COLO829 (cell line): ENCODE measurements at regions not wholly inside any gene's neighbourhood (a gene's known extent, or its start where the extent isn't known, plus 50 kb on each side); places are given as distances from the start of the nearest gene placed in this dataset.
"Not testable (repeated sequence)": the region's sequence is repeated elsewhere in the genome, so short reads cannot be mapped to it uniquely, and the experiment has no call there.

Experiments used
- DNase-seq: peaks from one replicate; pipeline ENCODE4 v3.0.0; 2012; ENCODE audit warnings: low spot score

DNA sequence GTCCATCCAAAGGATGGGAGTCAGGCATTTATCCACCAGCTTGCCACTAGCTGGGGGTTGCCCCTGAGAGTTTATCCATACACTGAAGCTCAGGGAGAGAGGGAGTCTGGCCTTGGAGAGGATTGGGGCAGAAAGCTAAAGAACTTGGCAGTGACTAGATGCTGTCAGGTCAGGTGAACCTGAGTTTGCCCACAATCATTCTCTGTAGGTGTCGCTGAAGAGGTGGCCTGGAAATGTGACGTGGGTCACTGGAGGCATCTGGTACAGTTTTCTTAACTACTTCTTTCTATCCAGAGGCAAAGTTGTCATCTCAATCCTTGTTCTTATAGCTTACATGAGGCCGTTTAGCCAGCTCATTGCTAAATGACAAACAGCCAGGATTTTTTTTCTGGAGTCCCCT is 298.0 kb upstream of the CTNNB1 start:
- DNase-seq: no peak

- DNase-seq: no peak
These were observed 297.5 kb upstream of the CTNNB1 start for GRCh38 chr3:40901796-40902195.

- not testable (repeated sequence) for DNase-seq
These were observed 291.3 kb upstream of the CTNNB1 start for GRCh38 chr3:40907907-40908465.

- no peak for DNase-seq
These were observed 290.7 kb upstream of the CTNNB1 start for GRCh38 chr3:40908612-40909011.

- no peak for DNase-seq
These were observed 288.0 kb upstream of the CTNNB1 start for GRCh38 chr3:40911264-40911663.

DNA sequence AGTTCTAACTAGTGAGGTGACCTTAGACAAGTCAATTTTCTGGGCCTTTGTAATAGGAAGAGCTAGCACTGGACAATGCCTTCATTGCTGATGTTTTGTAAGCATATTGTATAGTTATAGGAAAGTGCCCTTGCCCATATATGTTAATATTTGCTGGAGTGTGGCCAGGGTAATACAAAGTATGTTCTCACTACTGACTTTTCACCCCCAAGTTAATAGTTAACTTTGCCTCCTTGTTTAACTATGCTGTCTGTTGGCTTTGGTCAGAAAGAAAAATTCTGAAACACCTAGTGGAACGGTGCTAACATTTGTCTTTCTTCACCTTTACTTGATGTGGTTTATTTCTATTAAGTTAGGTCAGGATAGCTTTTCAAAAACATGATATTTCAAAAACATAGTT is 287.4 kb upstream of the CTNNB1 start:
- DNase-seq: no peak

DNA sequence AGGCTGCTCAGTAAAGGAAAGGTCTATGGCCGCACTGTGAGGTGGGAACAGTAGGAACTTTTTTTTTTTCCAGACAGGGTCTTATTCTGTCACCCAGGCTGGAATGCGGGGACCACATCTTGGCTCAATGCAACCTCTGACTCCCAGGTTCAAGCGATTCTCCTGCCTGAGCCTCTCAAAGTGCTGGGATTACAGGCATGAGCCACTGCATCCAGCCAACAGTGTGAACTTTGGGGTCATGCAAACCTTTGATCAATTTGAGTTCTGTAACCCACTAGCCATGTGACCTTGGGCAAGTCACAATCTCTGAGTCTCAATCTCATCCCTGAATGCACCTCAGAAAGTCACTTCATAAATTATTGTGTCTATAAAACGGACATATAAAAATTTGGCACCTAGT is 286.8 kb upstream of the CTNNB1 start:
- DNase-seq: no peak

DNA sequence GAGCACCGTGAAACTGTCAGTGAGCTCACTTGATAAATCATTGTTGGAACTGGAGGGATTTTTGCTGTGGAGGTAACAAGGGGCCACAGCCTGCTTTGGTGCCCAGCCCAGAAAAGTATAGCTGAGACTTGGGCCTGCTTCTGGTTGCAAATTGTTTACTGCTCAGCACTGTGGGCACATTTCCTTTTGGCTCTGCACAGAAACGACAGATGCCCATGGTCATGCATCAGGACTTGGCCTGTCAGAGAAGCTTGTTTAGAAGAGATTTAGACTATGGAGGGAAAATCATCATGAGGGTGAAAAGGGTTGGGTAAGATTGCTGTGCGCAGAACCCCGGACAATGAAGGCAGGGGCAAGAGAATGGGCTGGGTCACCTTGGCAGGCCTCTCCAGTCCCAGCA is 286.1 kb upstream of the CTNNB1 start:
- no peak for DNase-seq

DNA sequence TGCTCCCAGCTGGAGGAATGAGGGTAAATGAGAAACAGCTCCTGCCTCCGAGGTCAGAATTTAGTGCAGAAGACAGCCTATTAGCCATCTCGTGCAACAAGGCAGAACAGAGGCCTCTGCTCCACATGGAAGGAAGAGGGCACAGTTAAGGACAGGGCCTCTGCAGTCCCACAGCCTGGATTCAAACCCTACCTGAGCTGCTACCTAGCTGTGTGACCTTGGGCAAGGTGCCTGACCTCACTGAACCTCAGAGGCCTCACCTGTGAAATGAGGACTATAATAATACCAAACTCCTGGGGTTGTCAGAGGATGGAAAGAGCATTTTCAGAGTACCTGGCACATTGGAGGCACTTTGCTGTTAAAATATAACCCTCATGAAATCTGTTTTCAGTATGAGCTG is 285.7 kb upstream of the CTNNB1 start:
- no peak for DNase-seq

DNA sequence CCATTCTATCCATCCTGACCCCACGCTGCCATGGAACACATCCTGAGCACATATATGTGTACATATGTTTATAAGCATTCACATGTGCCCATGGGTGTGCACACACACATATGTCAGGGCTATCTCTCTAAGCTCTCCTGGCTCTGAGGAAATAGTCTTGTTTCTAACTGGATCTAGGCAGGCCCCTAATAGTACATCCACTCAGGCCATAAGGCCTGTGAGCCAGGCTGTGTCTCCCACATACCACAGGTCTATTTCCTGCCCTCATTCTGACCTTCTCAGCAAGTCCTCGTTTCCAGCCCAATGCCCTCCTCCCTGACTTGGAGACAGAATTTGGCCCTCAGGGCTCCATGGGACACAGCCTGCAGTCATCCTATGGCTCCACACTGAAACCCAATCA is 284.8 kb upstream of the CTNNB1 start:
- no peak for DNase-seq

DNA sequence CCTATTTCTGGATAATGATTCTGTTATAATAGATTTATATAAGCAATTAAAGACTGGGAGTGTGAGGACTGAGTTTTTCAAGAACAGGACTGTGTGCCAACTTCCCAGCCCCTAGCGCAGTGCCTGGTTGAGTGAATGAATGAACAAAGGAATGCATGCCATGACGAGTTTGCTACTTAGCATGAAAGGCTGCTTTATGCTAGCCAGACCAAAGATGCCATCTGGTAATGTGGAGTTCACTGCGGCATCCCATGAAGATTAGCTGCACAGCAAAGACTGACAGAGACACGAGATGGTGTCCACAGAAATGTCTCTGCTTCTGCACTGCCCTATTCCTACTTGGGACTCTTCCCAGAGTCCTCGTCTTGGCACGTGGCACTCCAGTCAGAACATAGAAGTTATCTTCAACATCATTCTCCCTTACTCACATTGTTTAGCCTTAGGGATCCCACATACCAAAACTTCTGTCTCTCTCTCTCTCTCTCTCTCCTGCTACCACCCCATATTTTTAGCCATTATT is 283.9 kb upstream of the CTNNB1 start:
- peak; percentile 93 for DNase-seq

DNA sequence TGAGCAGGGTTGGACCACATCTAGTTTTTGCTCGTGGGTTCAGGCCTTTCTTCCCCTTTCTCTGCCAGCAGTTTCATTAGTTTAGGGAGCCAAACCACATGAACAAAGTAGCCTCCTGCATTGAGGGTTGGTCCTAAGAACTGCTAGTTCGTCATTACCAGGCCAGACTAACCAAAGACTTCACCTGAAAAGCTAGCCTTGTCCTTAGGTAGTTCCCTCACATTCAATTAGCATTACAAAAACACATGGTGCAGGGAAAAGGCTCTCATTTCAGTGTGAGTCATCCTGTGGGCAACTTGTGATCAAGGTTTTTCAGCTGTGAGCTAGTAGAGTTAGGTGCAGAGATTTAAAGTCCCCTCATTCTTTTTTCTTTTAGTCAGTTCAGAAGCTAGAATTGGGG is 279.3 kb upstream of the CTNNB1 start:
- peak; percentile 50 for DNase-seq

DNA sequence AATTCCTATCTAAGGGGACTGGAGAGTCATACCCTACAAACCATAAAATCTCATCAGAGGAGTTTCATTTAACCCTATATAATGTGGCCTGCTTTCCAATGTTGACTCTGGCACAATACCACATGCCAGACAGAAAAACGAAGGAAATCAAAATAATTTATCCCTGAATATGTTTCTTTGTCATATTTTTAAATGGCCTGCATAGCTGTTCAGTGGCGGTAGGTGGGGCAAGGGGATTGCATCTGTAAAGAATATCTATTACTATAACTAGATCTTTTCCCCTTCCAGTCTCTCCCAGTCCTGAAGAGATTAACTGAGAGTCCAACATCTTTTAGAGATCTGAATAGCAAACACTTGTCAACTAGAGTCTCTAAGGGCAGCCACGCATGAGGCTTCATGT is 278.1 kb upstream of the CTNNB1 start:
- DNase-seq: no peak

GRCh38 chr3:40923143-40923542 is 276.2 kb upstream of the CTNNB1 start:
- no peak for DNase-seq

DNA sequence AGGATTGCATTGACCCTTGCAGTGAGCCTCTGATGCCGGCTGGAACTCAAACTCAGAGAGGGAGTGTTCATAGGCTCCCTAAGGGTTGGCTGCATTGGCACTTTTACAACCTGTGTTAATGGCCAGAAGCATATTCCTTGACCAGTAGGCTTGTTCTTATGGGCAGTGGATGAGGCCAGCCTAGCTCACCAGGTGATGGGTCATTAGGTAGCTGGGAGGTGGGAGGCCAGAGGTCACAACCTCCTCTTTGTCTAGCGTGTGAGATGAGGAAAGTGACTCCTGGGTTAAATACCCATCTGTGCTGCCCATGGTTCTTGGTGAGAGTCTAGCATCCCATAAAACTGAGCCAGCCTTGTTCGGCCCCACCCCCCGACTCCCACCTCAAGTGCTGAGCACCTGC is 275.7 kb upstream of the CTNNB1 start:
- no peak for DNase-seq

DNA sequence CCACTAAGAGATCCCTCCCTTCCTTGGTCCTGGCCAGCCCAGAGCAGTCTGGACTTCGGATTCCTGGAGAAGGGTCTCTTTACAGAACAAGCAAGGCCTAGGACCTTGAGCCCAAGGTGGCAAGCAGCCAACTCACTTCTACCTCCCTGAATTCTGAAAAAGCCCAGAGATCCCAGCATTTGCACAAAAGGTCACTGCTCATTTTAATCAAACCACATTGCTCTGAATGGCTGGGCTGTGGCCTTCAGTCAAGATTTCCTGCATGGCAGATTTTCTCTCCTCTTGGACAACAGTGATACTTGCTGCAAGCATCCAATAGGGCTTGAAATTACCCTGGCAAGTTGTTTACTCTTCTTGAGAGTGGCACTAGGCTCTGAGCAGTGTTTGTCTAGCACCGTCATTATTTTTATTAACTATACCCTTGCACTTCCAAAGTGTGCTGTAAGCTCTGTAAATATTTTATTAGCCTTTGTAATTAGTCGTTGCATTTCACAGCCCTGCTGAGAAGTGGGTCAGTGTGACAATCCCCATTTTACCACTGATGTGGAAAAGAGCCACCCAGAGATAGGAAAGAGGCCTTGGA is 274.7 kb upstream of the CTNNB1 start:
- DNase-seq: no peak

DNA sequence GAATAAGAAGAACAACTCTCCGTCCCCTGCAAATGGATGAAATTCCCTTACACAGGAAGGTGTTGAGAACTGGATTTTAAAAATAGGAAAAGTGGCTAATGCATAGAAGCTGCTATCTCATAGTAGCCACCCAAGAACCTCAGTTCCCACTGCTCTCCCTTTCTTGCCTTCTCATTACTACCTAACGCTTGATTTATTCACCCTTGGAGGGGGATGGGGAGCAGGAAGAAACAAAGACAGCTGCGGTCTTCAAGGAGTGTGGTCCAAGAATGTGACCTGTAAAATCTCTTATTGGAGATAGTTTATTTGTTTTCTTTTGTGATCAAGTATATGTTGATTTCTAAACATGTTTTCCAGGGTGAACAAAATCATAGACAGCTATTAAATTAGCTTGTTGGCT is 274.1 kb upstream of the CTNNB1 start:
- DNase-seq: no peak

DNA sequence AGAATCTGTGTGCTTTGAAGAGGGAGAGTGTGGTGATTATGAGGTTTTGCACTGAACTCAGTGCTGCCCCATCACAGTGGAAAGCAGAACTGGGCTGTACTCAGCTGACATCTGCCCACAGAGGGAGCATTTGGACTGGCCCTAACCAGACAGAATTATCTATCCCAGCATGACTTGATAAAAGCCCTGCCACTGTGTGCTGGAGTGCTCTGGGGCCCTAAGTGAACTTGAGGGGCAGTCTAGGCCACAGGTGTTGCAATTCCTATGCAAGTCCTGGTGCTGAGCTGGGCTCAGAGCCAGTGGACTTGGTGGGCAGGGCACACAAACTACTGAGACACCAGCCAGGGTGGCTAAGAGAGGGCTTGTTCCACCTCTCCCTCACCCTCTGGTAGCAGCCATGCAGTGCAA is 269.2 kb upstream of the CTNNB1 start:
- DNase-seq: no peak

DNA sequence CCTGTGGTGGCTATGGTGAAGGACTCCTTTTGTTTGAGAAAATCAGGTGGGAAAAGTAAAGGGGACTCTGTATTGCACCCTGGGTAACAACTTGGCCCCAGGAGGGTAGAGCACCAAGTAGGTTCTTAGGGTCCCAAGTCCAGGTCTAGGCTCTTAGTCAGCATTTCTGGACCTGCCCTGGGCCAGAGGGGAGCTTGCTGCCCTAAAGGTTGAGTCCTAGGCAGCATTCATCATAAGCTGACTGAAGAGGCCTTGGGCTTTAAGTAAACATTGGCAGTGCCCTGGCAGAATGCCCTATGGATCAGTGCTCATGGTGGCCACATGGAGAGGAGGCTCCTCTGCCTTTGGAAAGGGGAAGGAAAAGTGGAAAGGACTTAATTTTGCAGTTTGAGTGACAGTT is 268.5 kb upstream of the CTNNB1 start:
- no peak for DNase-seq

- DNase-seq: no peak
These were observed 260.7 kb upstream of the CTNNB1 start for GRCh38 chr3:40938591-40938990.

DNA sequence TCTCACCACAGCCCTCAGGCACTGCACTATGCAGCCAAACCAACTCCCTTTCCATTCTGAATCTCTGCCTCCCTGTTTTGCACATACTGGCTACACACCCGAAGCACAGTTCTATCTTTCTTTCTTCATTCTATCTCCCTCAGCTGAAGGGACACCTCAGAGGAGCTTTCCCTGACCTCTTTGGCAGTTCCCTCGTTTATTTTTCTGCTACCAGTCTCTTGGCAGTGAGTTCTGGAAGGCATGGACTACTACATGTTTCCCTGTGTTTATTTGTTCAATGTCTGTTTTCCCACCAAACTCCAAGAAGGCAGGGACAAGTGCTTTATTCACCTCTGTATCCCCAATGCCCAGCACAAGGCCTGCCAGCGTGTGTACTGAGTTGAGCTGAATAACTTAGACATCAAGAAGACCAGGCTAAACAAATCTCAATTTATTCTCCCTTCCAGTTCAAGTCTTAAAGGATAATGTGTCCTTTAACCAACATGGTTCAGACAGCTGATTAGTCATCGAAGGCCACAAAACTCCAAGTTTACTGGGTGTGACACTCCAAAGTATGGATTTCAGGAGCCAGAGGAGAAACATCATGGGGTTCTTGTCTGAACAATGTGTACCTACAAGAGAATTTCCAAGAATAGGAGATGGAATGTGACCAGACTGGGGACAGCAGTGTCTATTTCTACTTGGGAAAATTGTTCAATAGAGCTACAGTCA is 260.1 kb upstream of the CTNNB1 start:
- DNase-seq: peak; percentile 35

- no peak for DNase-seq
These were observed 259.6 kb upstream of the CTNNB1 start for GRCh38 chr3:40939741-40940130.

- DNase-seq: no peak
These were observed 258.7 kb upstream of the CTNNB1 start for GRCh38 chr3:40940651-40941050.

GRCh38 chr3:40947022-40947421 is 252.3 kb upstream of the CTNNB1 start:
- DNase-seq: not testable (repeated sequence)
